ENCODE measurements at regions not wholly inside any gene's neighbourhood (a gene's known extent, or its start where the extent isn't known, plus 50 kb on each side); places are given as distances from the start of the nearest gene placed in this dataset.

DNA sequence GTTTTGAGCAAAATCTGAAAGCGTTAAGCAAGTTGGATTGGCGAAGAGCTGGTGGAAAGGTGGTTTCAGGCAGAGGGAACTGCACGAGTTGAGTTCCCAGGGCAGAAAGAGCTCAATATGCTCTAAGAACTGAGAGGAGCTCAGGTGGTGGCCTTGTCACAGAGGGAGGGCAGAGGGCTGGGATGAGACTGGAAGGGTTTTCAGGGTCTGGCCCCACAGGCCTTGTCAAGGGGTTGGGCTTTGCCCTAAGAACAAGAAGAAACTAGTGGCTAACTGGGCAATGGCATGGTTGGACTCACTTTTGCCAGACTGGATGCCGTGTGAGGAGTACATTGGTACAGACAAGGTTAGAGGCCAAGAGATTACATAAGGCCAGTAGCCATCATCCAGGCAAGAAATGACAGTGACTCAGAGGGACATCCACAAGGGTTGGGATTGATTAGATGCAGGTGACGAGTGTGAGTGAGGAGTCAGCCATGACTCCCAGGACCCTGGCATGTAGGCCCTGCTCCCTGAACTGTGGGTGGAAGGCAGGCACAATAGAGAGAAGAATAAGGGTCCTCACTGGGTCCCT, 75.1 kb upstream of the SMIM23 start:
- POLR2A ChIA-PET (ENCODE audit: unreplicated experiment) = no interaction called here
- Histone ChIP-seq H4K5ac (ENCODE audit: low read depth, low read length) (no peak overlapping the region), H3K27ac (ENCODE audit: insufficient read depth, low read length) (no peak overlapping the region), H3K56ac (ENCODE audit: extremely low read depth, insufficient read depth, low read length) (no peak overlapping the region), H2AK9ac (replicated peaks; ENCODE audit: low read depth, low read length, poor library complexity) (no peak overlapping the region), H2AK5ac (ENCODE audit: low read depth, low read length) (no peak overlapping the region), H2BK15ac (ENCODE audit: low read depth, low read length) (no peak overlapping the region), H3K23ac (ENCODE audit: low read depth, low read length) (no peak overlapping the region), H4K20me1 (ENCODE audit: insufficient read depth, low read length) (no peaks in the 10 kb centered on the region; the same call in 1 of the 2 replicates), H3K9me1 (ENCODE audit: insufficient read depth, low read length) (no peaks in the 10 kb centered on the region), H3K4ac (ENCODE audit: low read depth, low read length) (no peak overlapping the region), H4K8ac (ENCODE audit: low read depth in 2 of 2, low read length in 2 of 2) (no peak overlapping the region), H3K4me3 (ENCODE audit: insufficient read depth, low read depth, low read length) (no peak overlapping the region), H3K27me3 (ENCODE audit: control insufficient read depth, insufficient read depth, low read length) (peaks cover 19% of the 10 kb centered on the region), H3K9me3 (ENCODE audit: control insufficient read depth, insufficient read depth, low read length) (no peaks in the 10 kb centered on the region; the same call in 1 of the 2 replicates), H3K9ac (ENCODE audit: low read depth, low read length) (no peak overlapping the region), H3K79me1 (ENCODE audit: low read depth in 1 of 2, low read length in 2 of 2) (no peaks in the 10 kb centered on the region), H4K91ac (ENCODE audit: insufficient read depth, low read depth, low read length) (no peak overlapping the region), H3K4me2 (ENCODE audit: low read depth, low read length) (no peak overlapping the region), H2BK120ac (ENCODE audit: low read depth, low read length) (no peak overlapping the region), H3K14ac (replicated peaks; ENCODE audit: low read depth, low read length) (no peak overlapping the region), H3K36me3 (ENCODE audit: control insufficient read depth, insufficient read depth, low read length) (no peaks in the 10 kb centered on the region), H2BK20ac (ENCODE audit: low read depth, low read length) (no peak overlapping the region), H3K4me1 (ENCODE audit: control insufficient read depth, insufficient read depth, low read length) (no peaks in the 10 kb centered on the region), H2BK5ac (ENCODE audit: low read depth, low read length, poor library complexity, severe bottlenecking) (no peak overlapping the region), H2AFZ (replicated peaks; ENCODE audit: low read length, poor library complexity) (no peak overlapping the region), H3K18ac (ENCODE audit: low read depth, low read length) (no peak overlapping the region)
- WGBS, 2 experiments (ENCODE audit: extremely low coverage in 2 of 2, insufficient read length in 1 of 2) = 76% methylated on average over 3 of the region's 5 CpGs; no CpG with 5 or more reads in 1 of the 2 experiments
- BruUV-seq (replicated peaks) = no TSS peak
- ATAC-seq (ENCODE audit: low read depth) (no peak), DNase-seq (no peak)
- CTCF ChIA-PET = no interaction called here
- intact Hi-C loops (cut with micrococcal nuclease) (no loop called here), dilution Hi-C loops (cut with HindIII; ENCODE audit: low sequenced_read_pairs, unreplicated experiment) (no loop called here), in situ Hi-C loops (cut with MboI; ENCODE audit: low sequenced_read_pairs) (no loop called here)
- no peak for TF ChIP-seq MAZ (IDR thresholded peaks at IDR 0.05; ENCODE audit: borderline replicate concordance, low read depth, low read length)
- TF ChIP-seq CTCF (conservative IDR thresholded peaks at IDR 0.05; ENCODE audit: low read depth, low read length) = no peak
- TF ChIP-seq NFE2L2 (IDR thresholded peaks at IDR 0.05; ENCODE audit: low read depth, low read length) = no peak
- TF ChIP-seq SMC3 (IDR thresholded peaks at IDR 0.05; ENCODE audit: low read depth, low read length) = no peak
